ENCODE measurements at regions not wholly inside any gene's neighbourhood (a gene's known extent, or its start where the extent isn't known, plus 50 kb on each side); places are given as distances from the start of the nearest gene placed in this dataset.
"Not testable (repeated sequence)": the region's sequence is repeated elsewhere in the genome, so short reads cannot be mapped to it uniquely, and the experiment has no call there.

- peak; percentile 81 for DNase-seq
Observed at GRCh38 chr1:232186931-232187330, 443.0 kb downstream of the SIPA1L2 start.

- DNase-seq, result no peak
Observed at GRCh38 chr1:232184561-232185530, 445.1 kb downstream of the SIPA1L2 start.

- no peak for DNase-seq
Observed at GRCh38 chr1:232183802-232184201, 446.1 kb downstream of the SIPA1L2 start.

GRCh38 chr1:232183266-232183800 lies 446.6 kb downstream of the SIPA1L2 start:
- DNase-seq, result no peak

GRCh38 chr1:232182236-232182635 lies 447.7 kb downstream of the SIPA1L2 start:
- DNase-seq, result no peak

- DNase-seq, result no peak
Observed at GRCh38 chr1:232180779-232181136, 449.2 kb downstream of the SIPA1L2 start.

- DNase-seq, result no peak
Observed at GRCh38 chr1:232179896-232180778, 449.8 kb downstream of the SIPA1L2 start.

- no peak for DNase-seq
Observed at GRCh38 chr1:232178191-232178590, 451.7 kb downstream of the SIPA1L2 start.

GRCh38 chr1:232177438-232177837 lies 452.5 kb downstream of the SIPA1L2 start:
- no peak for DNase-seq

GRCh38 chr1:232176222-232176621 lies 453.7 kb downstream of the SIPA1L2 start:
- no peak for DNase-seq

GRCh38 chr1:232174306-232174705 lies 455.6 kb downstream of the SIPA1L2 start:
- DNase-seq, result no peak

- no peak for DNase-seq
Observed at GRCh38 chr1:232172563-232172962, 457.4 kb downstream of the SIPA1L2 start.

- no peak for DNase-seq
Observed at GRCh38 chr1:232170909-232171308, 459.0 kb downstream of the SIPA1L2 start.

GRCh38 chr1:232169436-232169835 lies 460.5 kb downstream of the SIPA1L2 start:
- no peak for DNase-seq

- no peak for DNase-seq
Observed at GRCh38 chr1:232168508-232168907, 461.4 kb downstream of the SIPA1L2 start.

GRCh38 chr1:232166942-232167341 lies 463.0 kb downstream of the SIPA1L2 start:
- DNase-seq, result no peak

GRCh38 chr1:232164078-232164963 lies 465.6 kb downstream of the SIPA1L2 start:
- no peak for DNase-seq

- no peak for DNase-seq
Observed at GRCh38 chr1:232163533-232163932, 466.4 kb downstream of the SIPA1L2 start.

GRCh38 chr1:232162001-232162400 lies 467.9 kb downstream of the SIPA1L2 start:
- no peak for DNase-seq

GRCh38 chr1:232158558-232158957 lies 471.4 kb downstream of the SIPA1L2 start:
- not testable (repeated sequence) for DNase-seq

- DNase-seq, result not testable (repeated sequence)
Observed at GRCh38 chr1:232156070-232156469, 473.9 kb downstream of the SIPA1L2 start.

GRCh38 chr1:232153652-232154051 lies 476.3 kb downstream of the SIPA1L2 start:
- DNase-seq, result no peak
